NCI-H2196 (cell line): ENCODE measurements at regions not wholly inside any gene's neighbourhood (a gene's known extent, or its start where the extent isn't known, plus 50 kb on each side); places are given as distances from the start of the nearest gene placed in this dataset.
"Not testable (repeated sequence)": the region's sequence is repeated elsewhere in the genome, so short reads cannot be mapped to it uniquely, and the experiment has no call there.

Experiments
- DNase-seq: peaks from one replicate; lab custom pipeline; 2025; ENCODE audit not compliant: unreplicated experiment; lab: John Stamatoyannopoulos, UW

- no peak for DNase-seq
These were observed 56.1 kb downstream of the CAPZA3 start for GRCh38 chr12:18794000-18794399.

- DNase-seq, result no peak
These were observed 59.7 kb downstream of the CAPZA3 start for GRCh38 chr12:18797604-18798003.

DNA sequence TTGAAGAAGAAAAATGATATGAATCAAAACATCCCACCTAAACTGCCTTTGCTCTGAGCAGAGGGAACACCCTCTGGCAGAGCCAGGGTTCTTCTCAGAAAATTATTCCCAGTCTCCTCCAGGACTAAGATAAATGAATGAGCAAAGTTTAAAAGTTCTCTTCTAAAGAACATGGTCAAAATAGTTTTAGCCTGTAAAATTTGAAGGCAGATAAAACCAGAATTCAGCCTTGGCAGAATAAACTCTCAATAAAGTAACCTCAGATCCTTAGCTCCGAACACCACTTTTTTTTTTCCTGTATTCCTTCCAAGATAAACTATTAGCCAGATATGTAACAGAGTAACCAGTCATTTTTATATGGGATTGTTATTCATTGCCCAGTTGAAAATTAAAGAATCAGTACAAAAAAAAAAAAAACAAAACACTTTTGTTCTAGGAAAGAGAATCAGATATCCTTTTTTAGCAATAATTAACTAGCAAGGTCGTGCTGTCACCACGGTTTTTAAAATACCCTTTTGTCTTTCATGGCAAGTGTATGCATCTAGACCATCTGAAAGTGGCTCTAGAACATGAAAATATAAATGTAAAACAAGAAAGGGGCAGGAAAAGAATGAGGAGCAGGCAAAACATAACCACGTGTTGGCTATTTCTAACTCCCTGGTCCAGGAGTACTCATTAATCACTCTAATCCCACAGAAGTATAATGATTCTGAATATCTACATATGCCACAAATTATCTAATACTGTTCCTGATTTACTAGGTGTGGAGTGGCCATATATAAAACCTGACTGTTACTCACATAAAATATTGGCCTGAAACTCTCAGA lies 60.8 kb downstream of the CAPZA3 start:
- DNase-seq, result no peak

GRCh38 chr12:18799561-18799960 lies 61.6 kb downstream of the CAPZA3 start:
- DNase-seq, result no peak

- DNase-seq, result no peak
These were observed 67.8 kb downstream of the CAPZA3 start for GRCh38 chr12:18805516-18806248.

DNA sequence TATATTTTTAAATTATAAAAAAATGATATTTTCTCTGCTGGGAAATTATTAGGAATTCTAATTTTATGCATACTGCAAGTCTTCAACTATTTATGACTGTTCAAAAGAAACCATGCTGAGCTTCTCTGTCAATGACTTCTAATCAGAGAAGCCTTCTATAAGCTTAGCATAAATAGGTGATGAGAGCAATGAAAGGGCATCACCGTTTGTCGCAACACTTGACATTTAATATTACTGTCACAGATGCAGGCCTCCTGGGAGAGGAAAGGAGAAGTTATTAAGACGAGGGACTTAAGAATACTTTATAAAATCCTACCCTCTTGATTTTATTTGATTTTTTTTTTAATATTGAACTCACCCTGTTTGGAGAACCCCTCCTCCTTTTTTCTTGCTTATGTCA lies 69.8 kb downstream of the CAPZA3 start:
- no peak for DNase-seq

- no peak for DNase-seq
These were observed 70.3 kb downstream of the CAPZA3 start for GRCh38 chr12:18808221-18808620.

DNA sequence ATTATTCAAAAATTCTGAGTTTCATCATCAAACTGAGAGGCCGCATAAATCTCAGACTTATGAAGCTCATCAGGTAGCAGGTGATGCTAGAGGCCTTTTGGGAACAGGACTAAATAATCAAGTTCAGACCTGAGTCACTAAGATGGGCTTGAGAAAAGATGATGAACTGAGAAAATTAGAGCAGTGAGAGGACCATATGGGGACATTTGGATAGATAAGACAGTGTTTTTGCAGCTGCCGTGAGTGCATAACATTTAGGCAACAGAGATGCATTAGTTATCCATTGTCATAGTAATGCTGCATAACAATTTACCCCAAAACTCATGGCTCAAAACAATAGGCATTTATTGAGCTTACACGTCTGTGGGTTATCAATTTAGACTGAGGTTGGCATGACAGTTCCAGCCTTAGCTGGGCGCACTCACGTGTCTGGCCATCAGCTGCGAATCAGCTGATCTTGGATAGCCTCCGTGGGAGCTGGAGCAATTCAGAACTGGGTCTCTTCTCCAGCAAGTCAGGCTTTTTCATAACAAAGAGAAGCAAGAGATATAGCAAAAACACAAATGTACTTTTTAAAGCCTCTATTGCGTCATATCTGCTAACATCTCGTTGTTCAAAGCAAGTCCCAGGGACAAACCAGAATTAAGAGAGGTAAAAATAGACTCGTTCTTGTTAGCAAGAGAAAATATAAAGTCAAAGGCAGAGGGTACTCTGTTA lies 72.8 kb downstream of the CAPZA3 start:
- no peak for DNase-seq

DNA sequence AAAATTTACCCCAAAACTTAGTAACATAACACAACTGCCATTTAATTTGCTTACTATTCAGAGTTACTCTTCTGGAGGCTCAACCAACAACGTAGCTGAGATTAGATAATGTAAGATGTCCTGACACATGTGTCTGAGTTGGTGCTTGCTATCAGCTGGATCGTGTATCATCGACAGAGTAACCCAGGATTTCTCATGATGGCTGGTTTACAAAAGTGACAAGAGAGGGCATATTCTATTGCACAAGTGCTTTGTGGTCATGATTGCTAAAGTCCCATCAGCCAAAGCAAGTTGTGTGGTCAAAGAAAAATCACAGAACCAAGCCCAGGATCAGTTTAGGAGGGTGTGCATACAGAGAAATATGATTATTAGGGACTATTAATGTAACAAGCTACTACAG lies 73.4 kb downstream of the CAPZA3 start:
- DNase-seq, result no peak

GRCh38 chr12:18813753-18814152 lies 75.8 kb downstream of the CAPZA3 start:
- DNase-seq, result no peak

DNA sequence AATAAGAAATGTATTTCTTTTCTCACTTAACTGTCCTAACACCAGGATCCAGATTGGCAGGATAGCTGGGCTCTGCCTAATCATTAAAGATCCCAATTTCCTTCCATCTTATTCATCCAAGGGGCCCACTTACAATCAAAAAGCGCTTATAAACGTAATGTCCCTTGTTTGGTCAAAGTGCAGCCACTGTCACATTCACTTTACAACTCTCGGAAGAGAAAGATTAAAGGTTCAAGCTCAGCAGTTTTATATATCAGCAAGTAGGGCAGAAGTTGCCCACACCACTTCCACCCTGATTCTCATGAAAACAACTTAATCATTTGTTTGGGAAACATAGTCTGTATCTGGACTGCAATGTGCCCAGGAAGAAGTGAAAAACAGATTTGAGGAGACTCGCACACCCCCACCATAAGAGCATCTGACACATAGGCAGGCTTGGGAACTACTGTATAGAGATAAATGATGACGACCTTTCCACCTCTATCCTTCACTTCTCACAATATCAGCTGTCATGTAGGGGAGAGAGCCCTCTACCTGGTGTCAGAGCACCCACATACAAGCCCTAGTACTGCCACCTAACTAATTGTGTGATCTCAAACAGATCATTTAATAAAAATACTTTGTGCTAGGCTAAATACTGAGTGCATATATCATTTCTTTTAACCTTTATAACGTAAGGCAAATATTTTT lies 80.8 kb downstream of the CAPZA3 start:
- no peak for DNase-seq

GRCh38 chr12:18819484-18819883 lies 81.6 kb downstream of the CAPZA3 start:
- DNase-seq, result no peak

DNA sequence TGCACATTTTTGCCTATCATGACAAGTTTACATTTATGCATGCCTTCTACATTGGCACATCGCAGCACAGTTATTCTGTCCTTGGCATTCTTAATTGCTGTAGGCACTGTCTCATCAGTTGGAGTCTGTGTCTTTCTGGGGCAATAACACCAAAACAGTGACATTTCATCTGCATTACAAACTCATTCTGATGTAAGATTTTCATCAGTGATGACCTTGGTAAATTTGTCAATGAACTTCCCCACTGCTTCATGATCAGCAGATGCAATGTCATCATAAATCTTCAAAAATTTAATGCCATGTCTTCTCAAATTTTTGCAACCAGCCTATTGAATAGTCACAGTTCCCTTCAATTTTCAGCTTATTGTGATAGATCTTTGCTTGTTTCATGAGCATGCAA lies 85.5 kb downstream of the CAPZA3 start:
- no peak for DNase-seq

DNA sequence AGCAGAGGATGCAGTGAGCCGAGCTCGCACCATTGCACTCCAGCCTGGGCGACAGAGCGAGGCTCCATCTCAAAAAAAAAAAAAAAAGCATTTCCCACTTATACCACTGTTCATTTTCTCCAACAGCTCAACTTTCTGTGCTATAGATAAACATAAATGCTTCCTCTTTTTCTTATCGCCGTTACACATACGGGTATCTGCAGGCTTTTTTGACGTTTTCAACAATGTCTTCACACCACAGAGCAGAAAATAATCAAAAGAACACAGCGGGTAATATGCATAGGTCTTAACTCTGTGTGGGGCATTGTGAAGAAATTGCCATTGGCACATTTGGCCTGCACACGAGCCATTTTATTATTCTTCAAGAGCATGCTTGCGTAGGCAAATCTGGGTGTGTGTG lies 86.4 kb downstream of the CAPZA3 start:
- DNase-seq, result no peak

DNA sequence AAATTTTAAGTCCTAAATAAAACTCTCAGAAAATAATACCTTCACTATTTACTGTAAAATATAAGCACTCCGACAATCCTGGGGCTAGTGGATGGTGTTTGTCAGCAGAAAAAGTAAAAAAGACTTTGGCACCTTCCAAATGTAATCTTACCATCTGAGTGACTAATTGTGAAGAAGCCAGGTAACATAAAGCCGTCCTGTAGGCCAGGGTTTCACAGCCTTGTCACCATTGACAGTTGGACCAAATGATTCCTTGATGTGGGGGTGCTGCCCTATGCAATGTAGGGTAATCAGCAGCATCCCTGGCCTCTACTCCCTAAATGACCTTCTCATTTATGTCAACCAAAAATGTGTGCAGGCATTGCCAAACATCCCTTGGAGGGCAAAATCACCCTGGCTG lies 87.2 kb downstream of the CAPZA3 start:
- DNase-seq, result no peak

GRCh38 chr12:18827913-18828312 lies 90.0 kb downstream of the CAPZA3 start:
- DNase-seq, result no peak

DNA sequence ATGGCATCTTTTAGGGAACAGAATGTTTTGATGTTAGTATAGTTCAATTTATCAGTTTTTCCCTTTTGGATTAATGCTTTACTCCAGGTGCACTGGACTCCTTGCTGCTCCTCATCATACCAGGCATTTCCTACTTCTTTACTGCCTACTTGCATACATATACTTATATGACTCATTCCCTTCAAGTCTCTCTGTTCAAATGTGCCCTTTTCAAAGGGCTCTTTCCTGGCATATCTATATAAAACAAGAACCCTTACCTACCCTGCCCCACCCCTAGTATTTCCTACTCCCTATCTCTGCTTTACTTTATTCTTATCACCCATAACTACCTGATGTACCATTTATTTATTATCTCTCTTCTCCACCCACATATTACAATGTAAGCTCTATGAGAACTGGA lies 90.6 kb downstream of the CAPZA3 start:
- no peak for DNase-seq

DNA sequence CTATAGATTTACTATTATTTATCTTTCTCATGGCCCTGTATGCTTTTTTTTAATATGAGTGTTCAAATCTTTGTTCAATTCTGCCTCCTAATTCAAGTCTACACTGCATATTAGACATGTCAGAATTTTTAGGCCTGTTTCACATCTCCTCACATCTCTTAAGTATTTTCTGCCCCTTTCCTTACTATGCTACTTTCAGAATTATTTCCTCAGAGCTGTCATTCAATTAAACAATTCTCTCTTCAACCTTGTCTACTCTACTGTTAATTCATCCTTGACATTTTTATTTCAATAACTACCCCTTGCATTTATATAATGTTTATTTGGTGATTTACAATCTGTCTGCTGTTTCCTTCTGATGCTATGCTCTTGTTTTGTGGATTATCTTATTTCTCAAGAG lies 91.1 kb downstream of the CAPZA3 start:
- DNase-seq, result no peak

DNA sequence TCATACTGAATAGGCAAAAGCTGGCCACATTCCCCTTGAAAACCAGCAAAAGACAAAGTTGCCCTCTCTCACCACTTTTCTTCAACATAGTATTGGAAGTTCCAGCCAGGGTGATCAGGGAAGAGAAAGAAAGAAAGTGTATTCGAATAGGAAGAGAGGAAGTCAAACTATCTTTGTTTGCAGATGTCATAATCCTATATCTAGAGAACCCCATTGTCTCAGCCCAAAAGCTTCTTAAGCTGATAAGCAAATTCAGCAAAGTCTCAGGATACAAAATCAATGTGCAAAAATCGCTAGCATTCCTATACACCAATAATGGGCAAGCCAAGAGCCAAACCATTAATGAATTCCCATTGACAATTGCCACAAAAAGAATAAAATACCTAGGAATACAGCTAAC lies 95.0 kb downstream of the CAPZA3 start:
- DNase-seq, result not testable (repeated sequence)

DNA sequence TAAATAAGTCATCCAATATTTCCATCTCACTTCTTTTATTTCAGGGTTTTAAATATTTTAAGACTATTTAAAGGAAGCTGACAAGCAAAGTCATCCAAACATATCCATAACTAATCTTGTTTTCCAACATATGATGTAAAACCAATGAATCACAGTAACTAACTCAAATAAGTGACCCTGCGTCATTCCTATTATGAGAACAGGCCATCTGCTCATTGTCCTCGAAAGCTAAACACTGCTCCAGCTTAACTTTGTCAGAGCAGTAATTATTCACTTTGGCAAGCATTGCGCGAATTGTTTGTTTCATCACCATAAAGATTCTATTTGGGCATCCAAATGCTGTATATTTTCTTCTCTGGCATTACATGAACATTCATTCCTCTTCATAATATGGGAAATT lies 99.1 kb downstream of the CAPZA3 start:
- DNase-seq, result no peak

DNA sequence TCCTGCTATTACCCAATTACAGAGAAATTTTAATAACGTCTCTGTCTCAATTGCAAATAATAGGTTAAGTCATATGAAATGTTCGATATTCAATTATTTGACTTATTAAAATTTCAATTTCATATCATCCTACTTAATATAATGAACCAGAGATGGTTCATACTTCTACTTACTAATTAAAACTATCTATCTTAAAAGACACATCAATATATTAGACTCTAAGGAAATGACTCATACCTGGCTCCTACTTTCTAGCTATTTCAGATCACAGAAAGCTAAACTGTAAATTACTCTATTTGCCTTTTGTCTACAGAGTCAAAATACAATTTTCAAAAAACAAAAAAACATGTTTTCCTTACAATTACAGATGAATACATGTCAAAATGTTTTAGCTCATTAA lies 99.6 kb downstream of the CAPZA3 start:
- no peak for DNase-seq
